ENCODE measurements at regions not wholly inside any gene's neighbourhood (a gene's known extent, or its start where the extent isn't known, plus 50 kb on each side); places are given as distances from the start of the nearest gene placed in this dataset.
"Not testable (repeated sequence)": the region's sequence is repeated elsewhere in the genome, so short reads cannot be mapped to it uniquely, and the experiment has no call there.

GRCh38 chr3:89032346-89033013, 74.9 kb upstream of the EPHA3 start (continued):
- TF ChIP-seq POLR2A (IDR thresholded peaks at IDR 0.05; ENCODE audit: control extremely low read depth in 1 of 2, low read depth in 2 of 2, low read length in 2 of 2) (no peak), RXRA (IDR thresholded peaks at IDR 0.05; ENCODE audit: insufficient read depth, low read depth, low read length) (no peak), HDAC2 (IDR thresholded peaks at IDR 0.05; ENCODE audit: borderline replicate concordance in 1 of 2, low read depth in 2 of 2, low read length in 2 of 2) (no peak), ASH2L (IDR thresholded peaks at IDR 0.05; ENCODE audit: low read length) (no peak), EP300 (IDR thresholded peaks at IDR 0.05; ENCODE audit: borderline replicate concordance in 1 of 2, low read depth in 2 of 2, low read length in 2 of 2) (no peak), JUND (IDR thresholded peaks at IDR 0.05; ENCODE audit: low read length) (no peak), ZNF274 (IDR thresholded peaks at IDR 0.05; ENCODE audit: borderline replicate concordance, extremely low read depth, low read length) (no peak)

DNA sequence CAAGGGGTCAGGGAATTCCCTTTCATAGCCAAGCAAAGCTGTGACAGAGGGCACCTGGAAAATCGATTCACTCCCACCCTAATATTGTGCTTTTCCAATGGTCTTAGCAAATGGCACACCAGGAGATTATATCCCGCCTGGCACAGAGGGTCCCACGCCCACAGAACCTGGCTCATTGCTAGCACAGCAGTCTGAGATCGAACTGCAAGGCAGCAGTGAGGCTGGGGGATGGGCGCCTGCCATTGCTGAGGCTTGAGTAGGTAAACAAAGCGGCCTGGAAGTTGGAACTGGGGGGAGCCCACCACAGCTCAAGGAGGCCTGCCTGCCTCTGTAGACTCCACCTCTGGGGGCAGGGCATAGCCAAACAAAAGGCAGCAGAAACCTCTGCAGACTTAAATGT, 72.7 kb upstream of the EPHA3 start:
- H3K79me1 ChIP-seq (ENCODE audit: low read depth, low read length); H4K8ac ChIP-seq (ENCODE audit: extremely low read depth, insufficient read depth, low read length); H3K56ac ChIP-seq (replicated peaks; ENCODE audit: insufficient read length, low read depth, low read length); H2BK15ac ChIP-seq (ENCODE audit: low read length); H2BK12ac ChIP-seq (ENCODE audit: low read depth, low read length); H3K36me3 ChIP-seq (ENCODE audit: control insufficient read depth in 2 of 4, insufficient read depth in 4 of 4, low read length in 3 of 4); H3K4me3 ChIP-seq (ENCODE audit: extremely low read depth in 1 of 4, insufficient read depth in 2 of 4, low read depth in 3 of 4, low read length in 4 of 4); H3K9ac ChIP-seq (replicated peaks in 1 of 4; ENCODE audit: extremely low read depth in 1 of 4, low read depth in 3 of 4, low read length in 3 of 4); H2AK5ac ChIP-seq (ENCODE audit: low read depth, low read length); DNase-seq (ENCODE audit: low read depth in 1 of 2, low spot score in 2 of 2); H2BK120ac ChIP-seq (replicated peaks; ENCODE audit: low read depth, low read length); H4K5ac ChIP-seq (ENCODE audit: insufficient read length, low read depth, low read length); H3K79me2 ChIP-seq (ENCODE audit: control insufficient read depth in 1 of 2, insufficient read depth in 2 of 2, low read length in 2 of 2); H3K23me2 ChIP-seq (ENCODE audit: low read depth, low read length); H4K20me1 ChIP-seq (replicated peaks in 1 of 2; ENCODE audit: control insufficient read depth in 1 of 2, insufficient read depth in 2 of 2, low read length in 2 of 2); H3K23ac ChIP-seq (ENCODE audit: insufficient read length); H2BK5ac ChIP-seq (ENCODE audit: low read depth, low read length); H4K91ac ChIP-seq (replicated peaks; ENCODE audit: insufficient read length, low read length); H3K14ac ChIP-seq (ENCODE audit: insufficient read length); H3K27me3 ChIP-seq (replicated peaks in 1 of 4; ENCODE audit: control insufficient read depth in 3 of 4, extremely low read depth in 1 of 4, insufficient read depth in 3 of 4, low read length in 3 of 4); H3K4ac ChIP-seq (replicated peaks; ENCODE audit: insufficient read length, low read depth, low read length); FAIRE-seq; H2AFZ ChIP-seq (ENCODE audit: low read length); H3K27ac ChIP-seq (ENCODE audit: low read depth, low read length); H3K9me3 ChIP-seq (ENCODE audit: insufficient read depth in 2 of 2, low read depth in 1 of 2, low read length in 1 of 2); H3K4me1 ChIP-seq (replicated peaks in 1 of 4; ENCODE audit: control insufficient read depth in 3 of 4, insufficient read depth in 4 of 4, low read length in 3 of 4); H2BK20ac ChIP-seq (ENCODE audit: low read length); POLR2A ChIA-PET (ENCODE audit: partially characterized antibody); H3K4me2 ChIP-seq (ENCODE audit: insufficient read depth in 1 of 2, low read depth in 2 of 2, low read length in 2 of 2); H3K18ac ChIP-seq (ENCODE audit: extremely low read depth, low read length): not testable (repeated sequence)
- CTCF ChIA-PET (ENCODE audit: partially characterized antibody) = interaction anchor here (1.0 to 1.2 kb wide), 2 partner anchors 14 to 815 kb away, joined by 3 to 6 read pairs; no protein-coding TSS in a partner anchor
- WGBS, 2 experiments (ENCODE audit: extremely low coverage in 1 of 2, insufficient coverage in 1 of 2, insufficient read length in 1 of 2, insufficient replicate concordance in 2 of 2, low coverage in 1 of 2, low lambda C conversion rate in 2 of 2, missing lambda C conversion rate in 1 of 2) = 77% methylated on average over 6 of the region's 6 CpGs; no CpG with 5 or more reads in 1 of the 2 experiments

Measured in H1 (cell line).